ENCODE measurements at regions not wholly inside any gene's neighbourhood (a gene's known extent, or its start where the extent isn't known, plus 50 kb on each side); places are given as distances from the start of the nearest gene placed in this dataset.

DNA sequence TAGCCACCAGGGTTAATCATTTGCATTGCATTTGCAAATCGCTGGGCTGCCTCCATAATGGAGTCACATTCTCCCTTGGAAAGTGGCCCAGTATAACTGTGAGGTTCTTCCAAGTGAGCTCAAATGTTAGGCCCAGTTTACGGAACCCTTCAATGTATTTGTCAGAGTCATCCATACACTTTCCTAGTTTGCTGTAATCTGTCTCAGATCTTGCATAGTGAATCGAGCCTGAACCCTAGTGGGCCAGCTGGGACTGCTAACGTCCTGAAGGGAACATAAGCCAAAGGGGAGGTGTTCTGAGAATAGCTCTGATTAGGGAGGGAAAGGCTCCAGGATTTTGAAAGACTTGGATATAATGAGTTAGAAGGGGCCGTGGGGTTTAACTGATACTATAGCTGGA is 406.3 kb downstream of the SLC6A15 start:
- no CpG with 5 or more reads among the region's 5 CpGs for WGBS, 2 experiments (ENCODE audit: extremely low coverage in 2 of 2, insufficient read length in 1 of 2)
- H2AK5ac ChIP-seq (ENCODE audit: low read depth, low read length): no peak overlapping the region
- no peak overlapping the region for H4K5ac ChIP-seq (ENCODE audit: low read depth, low read length)
- H3K23ac ChIP-seq (ENCODE audit: low read depth, low read length): no peak overlapping the region
- H3K79me1 ChIP-seq (ENCODE audit: low read depth in 1 of 2, low read length in 2 of 2): no peaks in the 10 kb centered on the region
- dilution Hi-C loops (cut with HindIII; ENCODE audit: low sequenced_read_pairs, unreplicated experiment) (no loop called here), in situ Hi-C loops (cut with MboI; ENCODE audit: low sequenced_read_pairs) (loop anchor here (5.0 to 25.0 kb wide), 3 partner anchors 1494 to 1969 kb away; partner anchors contain the start of gene TMTC2), intact Hi-C loops (cut with micrococcal nuclease) (loop anchor here (5.0 kb wide), 1 partner anchor 336 kb away; no protein-coding TSS in a partner anchor)
- H3K9ac ChIP-seq (ENCODE audit: low read depth, low read length): no peak overlapping the region
- H3K18ac ChIP-seq (ENCODE audit: low read depth, low read length): no peak overlapping the region
- H2BK20ac ChIP-seq (ENCODE audit: low read depth, low read length): no peak overlapping the region
- 0 out of 2 replicates have a peak, but pooled peaks cover 3% of the 10 kb centered on the region for H3K9me1 ChIP-seq (ENCODE audit: insufficient read depth, low read length)
- H2BK120ac ChIP-seq (ENCODE audit: low read depth, low read length): no peak overlapping the region
- no peak overlapping the region for H3K14ac ChIP-seq (replicated peaks; ENCODE audit: low read depth, low read length)
- H3K4me1 ChIP-seq (ENCODE audit: control insufficient read depth, insufficient read depth, low read length): peaks cover 2% of the 10 kb centered on the region; the same call in 1 of the 2 replicates
- no peak overlapping the region for H3K56ac ChIP-seq (ENCODE audit: extremely low read depth, insufficient read depth, low read length)
- no peak overlapping the region for H4K91ac ChIP-seq (ENCODE audit: insufficient read depth, low read depth, low read length)
- no peak overlapping the region for H3K27ac ChIP-seq (ENCODE audit: insufficient read depth, low read length)
- no peak overlapping the region for H3K4ac ChIP-seq (ENCODE audit: low read depth, low read length)
- no peak overlapping the region for H2BK15ac ChIP-seq (ENCODE audit: low read depth, low read length)
- H4K20me1 ChIP-seq (ENCODE audit: insufficient read depth, low read length): no peaks in the 10 kb centered on the region
- H3K4me2 ChIP-seq (ENCODE audit: low read depth, low read length): no peak overlapping the region
- no peak overlapping the region for H2BK5ac ChIP-seq (ENCODE audit: low read depth, low read length, poor library complexity, severe bottlenecking)
- no peak overlapping the region for H2AFZ ChIP-seq (replicated peaks; ENCODE audit: low read length, poor library complexity)
- ChIA-PET POLR2A (ENCODE audit: unreplicated experiment) (no interaction called here), CTCF (no interaction called here)
- TF ChIP-seq, protein P1, sequence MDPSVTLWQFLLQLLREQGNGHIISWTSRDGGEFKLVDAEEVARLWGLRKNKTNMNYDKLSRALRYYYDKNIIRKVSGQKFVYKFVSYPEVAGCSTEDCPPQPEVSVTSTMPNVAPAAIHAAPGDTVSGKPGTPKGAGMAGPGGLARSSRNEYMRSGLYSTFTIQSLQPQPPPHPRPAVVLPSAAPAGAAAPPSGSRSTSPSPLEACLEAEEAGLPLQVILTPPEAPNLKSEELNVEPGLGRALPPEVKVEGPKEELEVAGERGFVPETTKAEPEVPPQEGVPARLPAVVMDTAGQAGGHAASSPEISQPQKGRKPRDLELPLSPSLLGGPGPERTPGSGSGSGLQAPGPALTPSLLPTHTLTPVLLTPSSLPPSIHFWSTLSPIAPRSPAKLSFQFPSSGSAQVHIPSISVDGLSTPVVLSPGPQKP (IDR thresholded peaks at IDR 0.05; ENCODE audit: borderline replicate concordance, low read depth, low read length): no peak
- TF ChIP-seq RFX5 (IDR thresholded peaks at IDR 0.05; ENCODE audit: low read depth, low read length): no peak
- no peak for TF ChIP-seq MXI1 (IDR thresholded peaks at IDR 0.05; ENCODE audit: borderline replicate concordance, low read depth, low read length)
- TF ChIP-seq, protein P2, sequence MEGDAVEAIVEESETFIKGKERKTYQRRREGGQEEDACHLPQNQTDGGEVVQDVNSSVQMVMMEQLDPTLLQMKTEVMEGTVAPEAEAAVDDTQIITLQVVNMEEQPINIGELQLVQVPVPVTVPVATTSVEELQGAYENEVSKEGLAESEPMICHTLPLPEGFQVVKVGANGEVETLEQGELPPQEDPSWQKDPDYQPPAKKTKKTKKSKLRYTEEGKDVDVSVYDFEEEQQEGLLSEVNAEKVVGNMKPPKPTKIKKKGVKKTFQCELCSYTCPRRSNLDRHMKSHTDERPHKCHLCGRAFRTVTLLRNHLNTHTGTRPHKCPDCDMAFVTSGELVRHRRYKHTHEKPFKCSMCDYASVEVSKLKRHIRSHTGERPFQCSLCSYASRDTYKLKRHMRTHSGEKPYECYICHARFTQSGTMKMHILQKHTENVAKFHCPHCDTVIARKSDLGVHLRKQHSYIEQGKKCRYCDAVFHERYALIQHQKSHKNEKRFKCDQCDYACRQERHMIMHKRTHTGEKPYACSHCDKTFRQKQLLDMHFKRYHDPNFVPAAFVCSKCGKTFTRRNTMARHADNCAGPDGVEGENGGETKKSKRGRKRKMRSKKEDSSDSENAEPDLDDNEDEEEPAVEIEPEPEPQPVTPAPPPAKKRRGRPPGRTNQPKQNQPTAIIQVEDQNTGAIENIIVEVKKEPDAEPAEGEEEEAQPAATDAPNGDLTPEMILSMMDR (conservative IDR thresholded peaks at IDR 0.05; ENCODE audit: low read depth, low read length): no peak
- TF ChIP-seq BHLHE40 (IDR thresholded peaks at IDR 0.05; ENCODE audit: low read depth, low read length): no peak
- no peak for TF ChIP-seq MAZ (IDR thresholded peaks at IDR 0.05; ENCODE audit: borderline replicate concordance, low read depth, low read length)
- TF ChIP-seq SMC3 (IDR thresholded peaks at IDR 0.05; ENCODE audit: low read depth, low read length): no peak
- no peak for TF ChIP-seq MAFK (IDR thresholded peaks at IDR 0.05; ENCODE audit: low read depth, low read length)
- no peak for ATAC-seq (ENCODE audit: low read depth)
- H4K8ac ChIP-seq (ENCODE audit: low read depth in 2 of 2, low read length in 2 of 2): no peak overlapping the region
- no peak overlapping the region for H2AK9ac ChIP-seq (replicated peaks; ENCODE audit: low read depth, low read length, poor library complexity)
- H3K4me3 ChIP-seq (ENCODE audit: insufficient read depth, low read depth, low read length): no peak overlapping the region
- no peaks in the 10 kb centered on the region for H3K27me3 ChIP-seq (ENCODE audit: control insufficient read depth, insufficient read depth, low read length)
- no TSS peak for BruUV-seq (replicated peaks)
- no peaks in the 10 kb centered on the region for H3K9me3 ChIP-seq (ENCODE audit: control insufficient read depth, insufficient read depth, low read length)
- no peaks in the 10 kb centered on the region for H3K36me3 ChIP-seq (ENCODE audit: control insufficient read depth, insufficient read depth, low read length)
- no peak for DNase-seq

Measured in IMR-90 (cell line).